ENCODE measurements at regions not wholly inside any gene's neighbourhood (a gene's known extent, or its start where the extent isn't known, plus 50 kb on each side); places are given as distances from the start of the nearest gene placed in this dataset.

DNA sequence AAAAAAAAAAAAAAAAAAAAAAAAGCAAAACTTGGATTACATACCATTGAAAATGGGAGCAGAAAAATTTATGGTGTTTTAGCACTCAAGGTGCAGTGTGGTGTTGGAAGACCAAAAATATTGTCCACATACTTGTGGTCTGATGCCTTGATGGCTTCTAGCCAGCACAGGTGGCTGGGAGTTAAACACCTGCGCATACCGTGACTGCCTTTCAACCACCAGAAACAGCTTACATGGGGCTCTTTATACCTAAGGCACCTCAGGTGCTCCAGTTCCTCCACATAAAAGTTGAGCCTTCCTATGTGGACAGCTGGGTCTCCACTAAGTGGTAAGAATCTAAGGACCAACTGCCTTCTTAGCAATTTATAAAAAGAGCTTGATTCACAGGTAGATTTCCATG, 802.6 kb upstream of the CELF4 start:
- TF ChIP-seq CREB1 (IDR thresholded peaks at IDR 0.05; ENCODE audit: low read depth) (no peak), RELA (IDR thresholded peaks at IDR 0.05; ENCODE audit: borderline replicate concordance, partially characterized antibody) (no peak), POLR2AphosphoS5 (IDR thresholded peaks at IDR 0.05; ENCODE audit: low read length) (no peak), POLR2A (IDR thresholded peaks at IDR 0.05; ENCODE audit: low read depth, low read length) (no peak), GABPA (IDR thresholded peaks at IDR 0.05; ENCODE audit: low read depth) (no peak), SMARCA5 (IDR thresholded peaks at IDR 0.05) (no peak), NRF1 (conservative IDR thresholded peaks at IDR 0.05; ENCODE audit: low read depth, low read length) (no peak), CHD4 (IDR thresholded peaks at IDR 0.05) (no peak), ZNF24 (IDR thresholded peaks at IDR 0.05) (no peak), EZH2 (IDR thresholded peaks at IDR 0.05; ENCODE audit: borderline replicate concordance, control insufficient read depth, low read depth, low read length) (no peak)
- TF ChIP-seq, protein P1, sequence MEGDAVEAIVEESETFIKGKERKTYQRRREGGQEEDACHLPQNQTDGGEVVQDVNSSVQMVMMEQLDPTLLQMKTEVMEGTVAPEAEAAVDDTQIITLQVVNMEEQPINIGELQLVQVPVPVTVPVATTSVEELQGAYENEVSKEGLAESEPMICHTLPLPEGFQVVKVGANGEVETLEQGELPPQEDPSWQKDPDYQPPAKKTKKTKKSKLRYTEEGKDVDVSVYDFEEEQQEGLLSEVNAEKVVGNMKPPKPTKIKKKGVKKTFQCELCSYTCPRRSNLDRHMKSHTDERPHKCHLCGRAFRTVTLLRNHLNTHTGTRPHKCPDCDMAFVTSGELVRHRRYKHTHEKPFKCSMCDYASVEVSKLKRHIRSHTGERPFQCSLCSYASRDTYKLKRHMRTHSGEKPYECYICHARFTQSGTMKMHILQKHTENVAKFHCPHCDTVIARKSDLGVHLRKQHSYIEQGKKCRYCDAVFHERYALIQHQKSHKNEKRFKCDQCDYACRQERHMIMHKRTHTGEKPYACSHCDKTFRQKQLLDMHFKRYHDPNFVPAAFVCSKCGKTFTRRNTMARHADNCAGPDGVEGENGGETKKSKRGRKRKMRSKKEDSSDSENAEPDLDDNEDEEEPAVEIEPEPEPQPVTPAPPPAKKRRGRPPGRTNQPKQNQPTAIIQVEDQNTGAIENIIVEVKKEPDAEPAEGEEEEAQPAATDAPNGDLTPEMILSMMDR (IDR thresholded peaks at IDR 0.05 in 2 of 3, conservative IDR thresholded peaks at IDR 0.05 in 1 of 3; ENCODE audit: control insufficient read depth in 2 of 3, extremely low read depth in 1 of 3, insufficient read depth in 1 of 3, low read depth in 3 of 3, low read length in 3 of 3), result no peak

Measured in GM12878 (cell line).